ENCODE measurements at regions not wholly inside any gene's neighbourhood (a gene's known extent, or its start where the extent isn't known, plus 50 kb on each side); places are given as distances from the start of the nearest gene placed in this dataset.
"Not testable (repeated sequence)": the region's sequence is repeated elsewhere in the genome, so short reads cannot be mapped to it uniquely, and the experiment has no call there.

DNA sequence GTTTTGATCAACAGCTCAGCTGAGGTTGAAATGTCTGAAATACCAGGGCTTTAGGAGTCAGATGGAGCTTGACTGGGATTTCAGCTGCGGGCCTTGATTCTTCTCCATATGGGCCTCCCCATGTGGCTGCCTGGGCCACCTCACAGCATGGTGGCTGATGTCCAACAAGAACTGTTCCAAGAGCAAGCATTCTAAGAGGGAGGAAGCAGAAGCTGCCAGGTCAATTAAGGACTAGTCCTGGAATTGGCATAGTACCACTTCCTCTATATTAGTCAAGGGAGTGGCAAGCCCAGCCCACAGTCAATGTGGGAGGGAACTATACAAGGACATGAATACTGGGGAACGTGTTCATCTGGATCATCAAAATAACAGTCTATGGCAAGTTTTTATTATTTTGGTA, 181.7 kb upstream of the ANKRD28 start:
- Histone ChIP-seq H3K4me3 (no peak overlapping the region), H3K27ac (no peak overlapping the region), H3K9ac (ENCODE audit: insufficient read length) (no peak overlapping the region), H3K36me3 (ENCODE audit: insufficient read depth, low read length) (no peaks in the 10 kb centered on the region), H3K9me3 (ENCODE audit: low read depth, low read length) (no peaks in the 10 kb centered on the region)
- no peak for TF ChIP-seq POLR2AphosphoS5 (IDR thresholded peaks at IDR 0.05; ENCODE audit: borderline replicate concordance, low read depth, low read length)
- TF ChIP-seq FOXP2 (optimal IDR thresholded peaks at IDR 0.05; ENCODE audit: control extremely low read depth, extremely low read length, insufficient read depth): no peak
- TF ChIP-seq EZH2 (IDR thresholded peaks at IDR 0.05): no peak
- DNase-seq (ENCODE audit: low read depth, low spot score): no peak

DNA sequence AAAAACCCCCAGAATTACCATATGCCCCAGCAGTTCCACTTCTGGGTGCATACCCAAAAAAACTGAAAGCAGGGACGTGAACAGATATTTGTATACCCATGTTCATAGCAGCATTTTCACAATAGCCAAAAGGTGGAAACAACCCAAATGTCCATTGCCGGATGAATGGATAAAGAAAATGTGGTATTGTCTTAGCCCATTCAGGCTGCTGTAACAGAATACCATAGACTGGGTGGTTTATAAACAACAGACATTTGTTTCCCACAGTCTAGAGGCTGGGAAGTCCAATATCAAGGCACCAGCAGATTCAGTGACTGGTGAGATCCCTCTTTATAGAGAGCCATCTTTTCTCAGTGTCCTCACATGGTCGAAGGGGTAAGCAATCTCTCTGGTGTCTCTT, 182.1 kb upstream of the ANKRD28 start:
- no peak overlapping the region for H3K4me3 ChIP-seq
- H3K27ac ChIP-seq: no peak overlapping the region
- no peak for DNase-seq (ENCODE audit: low read depth, low spot score)
- H3K9me3 ChIP-seq (ENCODE audit: low read depth, low read length): no peaks in the 10 kb centered on the region
- H3K36me3 ChIP-seq (ENCODE audit: insufficient read depth, low read length): no peaks in the 10 kb centered on the region
- TF ChIP-seq EZH2 (IDR thresholded peaks at IDR 0.05) (no peak), POLR2AphosphoS5 (IDR thresholded peaks at IDR 0.05; ENCODE audit: borderline replicate concordance, low read depth, low read length) (no peak), FOXP2 (optimal IDR thresholded peaks at IDR 0.05; ENCODE audit: control extremely low read depth, extremely low read length, insufficient read depth) (no peak)
- no peak overlapping the region for H3K9ac ChIP-seq (ENCODE audit: insufficient read length)

DNA sequence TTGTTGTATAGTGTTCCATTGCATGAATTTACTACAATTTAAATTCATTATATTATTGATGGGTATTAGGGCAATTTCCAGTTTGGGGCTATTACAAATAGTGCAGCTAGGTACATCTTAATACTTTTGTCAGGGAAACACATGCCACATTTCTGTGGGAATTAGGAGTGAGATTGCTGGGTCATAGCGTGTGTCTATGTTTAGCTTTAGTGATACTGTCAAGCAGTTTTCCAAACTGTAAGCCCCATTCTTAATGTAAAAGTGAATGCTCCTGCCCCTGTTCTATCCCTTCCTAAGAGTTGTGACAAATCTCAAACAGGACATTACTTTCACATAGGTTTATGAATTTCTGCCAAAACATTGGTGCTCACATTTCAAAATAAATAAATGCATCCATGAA, 184.5 kb upstream of the ANKRD28 start:
- TF ChIP-seq POLR2AphosphoS5 (IDR thresholded peaks at IDR 0.05; ENCODE audit: borderline replicate concordance, low read depth, low read length): no peak
- no peak for TF ChIP-seq EZH2 (IDR thresholded peaks at IDR 0.05)
- no peak for TF ChIP-seq FOXP2 (optimal IDR thresholded peaks at IDR 0.05; ENCODE audit: control extremely low read depth, extremely low read length, insufficient read depth)
- Histone ChIP-seq H3K9me3 (ENCODE audit: low read depth, low read length) (no peaks in the 10 kb centered on the region), H3K27ac (no peak overlapping the region), H3K36me3 (ENCODE audit: insufficient read depth, low read length) (no peaks in the 10 kb centered on the region), H3K4me3 (no peak overlapping the region), H3K9ac (ENCODE audit: insufficient read length) (no peak overlapping the region)
- DNase-seq (ENCODE audit: low read depth, low spot score): no peak

DNA sequence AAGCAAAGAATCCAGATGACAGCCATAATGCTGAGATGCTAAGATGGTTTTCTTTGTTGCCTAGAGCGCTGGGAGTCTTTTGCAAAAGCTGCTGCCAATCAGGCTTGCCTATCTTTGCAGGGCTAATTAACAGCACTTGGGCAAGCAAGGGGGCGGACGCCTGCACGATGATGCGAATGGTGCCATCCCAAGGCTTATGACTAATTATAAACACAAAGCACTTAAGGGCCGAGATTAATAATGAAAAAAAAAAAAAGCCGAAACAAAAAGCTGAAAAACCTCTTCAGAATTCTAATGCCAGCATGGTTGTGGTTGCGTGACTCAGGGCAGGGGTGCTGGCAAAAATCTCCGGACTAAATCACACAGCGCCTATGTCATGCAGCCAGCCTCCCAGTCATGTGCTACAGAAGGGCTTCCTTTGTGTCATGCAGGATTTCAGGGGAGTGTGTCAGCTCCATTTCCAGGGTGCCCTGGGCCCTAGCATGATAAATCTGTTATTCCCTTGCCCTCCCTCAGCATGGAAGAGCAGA, 185.0 kb upstream of the ANKRD28 start:
- TF ChIP-seq POLR2AphosphoS5 (IDR thresholded peaks at IDR 0.05; ENCODE audit: borderline replicate concordance, low read depth, low read length): no peak
- no peak for TF ChIP-seq FOXP2 (optimal IDR thresholded peaks at IDR 0.05; ENCODE audit: control extremely low read depth, extremely low read length, insufficient read depth)
- TF ChIP-seq EZH2 (IDR thresholded peaks at IDR 0.05): no peak
- Histone ChIP-seq H3K36me3 (ENCODE audit: insufficient read depth, low read length) (no peaks in the 10 kb centered on the region), H3K9me3 (ENCODE audit: low read depth, low read length) (no peaks in the 10 kb centered on the region), H3K27ac (no peak overlapping the region), H3K4me3 (no peak overlapping the region), H3K9ac (ENCODE audit: insufficient read length) (no peak overlapping the region)
- no peak for DNase-seq (ENCODE audit: low read depth, low spot score)

DNA sequence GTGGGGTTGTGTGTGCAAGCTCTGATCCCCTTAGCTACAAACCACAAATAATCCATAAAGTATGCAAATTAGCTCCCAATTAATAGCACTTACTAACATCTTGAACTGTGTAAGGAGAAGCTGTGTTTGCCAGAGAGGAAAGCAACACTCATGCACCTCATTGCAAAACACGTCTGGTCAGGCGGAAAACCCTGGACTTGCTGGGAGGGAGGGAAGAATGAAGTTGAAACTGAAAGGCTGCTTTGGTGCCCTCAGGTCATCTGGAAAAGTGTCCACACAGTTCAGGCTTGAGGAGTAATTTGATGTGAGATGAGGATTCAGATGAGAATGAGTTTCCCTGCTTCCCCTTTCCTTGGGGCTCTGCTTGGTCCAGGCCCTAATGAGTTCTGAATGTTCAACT, 185.5 kb upstream of the ANKRD28 start:
- H3K36me3 ChIP-seq (ENCODE audit: insufficient read depth, low read length): no peaks in the 10 kb centered on the region
- TF ChIP-seq EZH2 (IDR thresholded peaks at IDR 0.05) (no peak), FOXP2 (optimal IDR thresholded peaks at IDR 0.05; ENCODE audit: control extremely low read depth, extremely low read length, insufficient read depth) (no peak), POLR2AphosphoS5 (IDR thresholded peaks at IDR 0.05; ENCODE audit: borderline replicate concordance, low read depth, low read length) (no peak)
- H3K4me3 ChIP-seq: no peak overlapping the region
- H3K9me3 ChIP-seq (ENCODE audit: low read depth, low read length): no peaks in the 10 kb centered on the region
- no peak overlapping the region for H3K9ac ChIP-seq (ENCODE audit: insufficient read length)
- H3K27ac ChIP-seq: no peak overlapping the region
- no peak for DNase-seq (ENCODE audit: low read depth, low spot score)

DNA sequence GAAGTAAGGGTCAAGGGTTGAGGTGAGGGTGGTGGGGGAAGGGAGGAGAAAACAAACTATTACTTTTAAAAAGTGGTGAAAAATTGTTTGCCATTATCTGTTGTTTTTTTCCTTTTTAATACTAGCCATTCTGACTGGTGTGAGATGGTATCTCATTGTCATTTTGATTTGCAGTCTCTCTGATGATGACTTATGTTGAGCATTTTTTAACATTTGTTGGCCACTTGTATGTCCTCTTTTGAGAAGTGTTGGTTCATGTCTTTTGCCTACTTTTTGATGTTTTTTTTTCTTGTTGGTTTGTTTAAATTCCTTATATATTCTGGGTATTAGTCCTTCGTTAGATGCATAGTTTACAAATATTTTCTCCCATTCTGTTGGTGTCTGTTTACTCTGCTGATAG, 185.9 kb upstream of the ANKRD28 start:
- Histone ChIP-seq H3K9ac (ENCODE audit: insufficient read length) (no peak overlapping the region), H3K27ac (no peak overlapping the region)

DNA sequence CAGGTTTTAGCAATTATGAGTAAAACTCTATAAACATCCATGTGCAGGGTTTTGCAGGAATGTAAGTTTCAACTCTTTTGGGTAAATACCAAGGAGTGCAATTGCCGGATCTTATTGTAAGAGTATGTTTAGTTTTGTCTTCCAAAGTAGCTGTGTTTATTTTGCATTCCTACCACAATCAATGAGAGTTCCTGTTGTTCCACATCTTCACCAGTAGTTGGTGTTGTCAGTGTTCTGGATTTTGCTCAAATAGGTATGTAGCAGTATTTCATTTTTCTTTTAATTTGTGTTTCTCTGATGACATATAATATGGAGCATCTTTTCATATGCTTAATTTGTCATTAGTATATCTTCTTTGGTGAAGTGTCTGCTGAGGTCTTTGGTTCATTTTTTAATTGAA, 185.1 kb upstream of the GALNT15 start:
- no peak for DNase-seq (ENCODE audit: low read depth, low spot score)
- no peaks in the 10 kb centered on the region for H3K36me3 ChIP-seq (ENCODE audit: insufficient read depth, low read length)
- TF ChIP-seq FOXP2 (optimal IDR thresholded peaks at IDR 0.05; ENCODE audit: control extremely low read depth, extremely low read length, insufficient read depth): no peak
- no peak for TF ChIP-seq POLR2AphosphoS5 (IDR thresholded peaks at IDR 0.05; ENCODE audit: borderline replicate concordance, low read depth, low read length)
- TF ChIP-seq EZH2 (IDR thresholded peaks at IDR 0.05): no peak
- no peak overlapping the region for H3K27ac ChIP-seq
- no peak overlapping the region for H3K9ac ChIP-seq (ENCODE audit: insufficient read length)
- no peaks in the 10 kb centered on the region for H3K9me3 ChIP-seq (ENCODE audit: low read depth, low read length)
- H3K4me3 ChIP-seq: no peak overlapping the region

More for the DNA sequence above, 185.9 kb upstream of the ANKRD28 start:
- TF ChIP-seq FOXP2 (optimal IDR thresholded peaks at IDR 0.05; ENCODE audit: control extremely low read depth, extremely low read length, insufficient read depth): no peak
- no peak for TF ChIP-seq POLR2AphosphoS5 (IDR thresholded peaks at IDR 0.05; ENCODE audit: borderline replicate concordance, low read depth, low read length)
- no peak for TF ChIP-seq EZH2 (IDR thresholded peaks at IDR 0.05)
- H3K36me3 ChIP-seq (ENCODE audit: insufficient read depth, low read length): no peaks in the 10 kb centered on the region
- H3K4me3 ChIP-seq: no peak overlapping the region
- no peak for DNase-seq (ENCODE audit: low read depth, low spot score)
- H3K9me3 ChIP-seq (ENCODE audit: low read depth, low read length): no peaks in the 10 kb centered on the region

DNA sequence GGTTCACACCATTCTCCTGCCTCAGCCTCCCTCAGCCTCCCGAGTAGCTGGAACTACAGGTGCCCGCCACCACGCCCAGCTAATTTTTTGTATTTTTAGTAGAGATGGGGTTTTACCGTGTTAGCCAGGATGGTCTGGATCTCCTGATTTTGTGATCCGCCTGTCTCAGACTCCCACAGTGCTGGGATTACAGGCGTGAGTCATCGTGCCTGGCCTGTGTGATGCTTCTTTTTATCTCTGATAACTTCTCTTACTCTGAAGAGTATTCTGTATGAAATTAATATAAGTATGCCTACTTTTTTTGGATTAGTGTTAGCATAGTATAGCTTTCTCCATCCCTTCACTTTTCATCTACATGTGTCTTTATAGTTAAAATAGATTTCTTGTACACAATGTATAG, 180.8 kb upstream of the GALNT15 start:
- H3K4me3 ChIP-seq; DNase-seq (ENCODE audit: low read depth, low spot score); H3K27ac ChIP-seq; H3K9ac ChIP-seq (ENCODE audit: insufficient read length); H3K9me3 ChIP-seq (ENCODE audit: low read depth, low read length); H3K36me3 ChIP-seq (ENCODE audit: insufficient read depth, low read length): not testable (repeated sequence)

DNA sequence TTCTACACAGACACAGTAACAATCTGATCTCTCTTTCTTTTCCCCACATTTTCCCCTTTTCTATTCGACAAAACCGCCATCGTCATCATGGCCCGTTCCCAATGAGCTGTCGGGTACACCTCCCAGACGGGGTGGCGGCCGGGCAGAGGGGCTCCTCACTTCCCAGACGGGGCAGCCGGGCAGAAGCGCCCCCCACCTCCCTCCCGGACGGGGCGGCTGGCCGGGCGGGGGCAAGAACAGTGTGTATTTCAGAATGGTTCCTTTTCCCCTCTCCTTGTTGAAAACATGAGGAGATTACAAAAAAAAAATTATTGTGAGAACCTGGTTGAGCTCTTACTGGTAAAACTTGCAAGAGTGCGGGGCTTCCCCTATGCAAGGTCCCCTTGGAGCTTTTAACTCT, 178.0 kb upstream of the GALNT15 start:
- H3K9me3 ChIP-seq (ENCODE audit: low read depth, low read length); H3K9ac ChIP-seq (ENCODE audit: insufficient read length); H3K27ac ChIP-seq; H3K4me3 ChIP-seq; H3K36me3 ChIP-seq (ENCODE audit: insufficient read depth, low read length); DNase-seq (ENCODE audit: low read depth, low spot score): not testable (repeated sequence)

All from SK-N-MC (cell line).